ENCODE measurements at regions not wholly inside any gene's neighbourhood (a gene's known extent, or its start where the extent isn't known, plus 50 kb on each side); places are given as distances from the start of the nearest gene placed in this dataset.

DNA sequence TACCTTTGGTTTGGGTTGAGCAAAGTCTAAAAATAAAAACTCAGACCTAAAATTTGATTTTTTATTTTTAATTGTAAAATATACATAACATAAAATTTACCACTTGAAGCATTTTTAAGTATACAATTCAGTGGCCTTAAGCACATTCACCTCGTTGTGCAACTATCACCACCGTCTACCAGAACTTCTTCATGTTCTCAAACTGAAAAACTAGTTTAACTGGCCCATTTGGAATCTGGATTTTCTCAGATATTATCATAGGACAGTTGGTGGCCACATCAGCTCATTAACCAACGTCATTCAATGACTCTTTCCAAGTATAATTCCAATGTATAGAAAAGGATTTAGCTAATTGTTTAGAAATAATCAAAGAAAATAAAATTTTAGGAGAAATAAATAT, 319.3 kb downstream of the TLE1 start:
- POLR2A ChIA-PET, result no interaction called here
- H3K79me2 ChIP-seq (ENCODE audit: control insufficient read depth, insufficient read depth, low read length), result no peaks in the 10 kb centered on the region
- no peak overlapping the region for H3K4me2 ChIP-seq (ENCODE audit: insufficient read depth, low read length)
- dilution Hi-C loops (cut with MboI; ENCODE audit: extremely low pct_ligation_motif_present, low sequenced_read_pairs) (no loop called here), intact Hi-C loops (cut with micrococcal nuclease) (no loop called here)
- no peaks in the 10 kb centered on the region for H3K36me3 ChIP-seq (ENCODE audit: control insufficient read depth in 2 of 2, extremely low read depth in 1 of 2, insufficient read depth in 2 of 2, low read length in 2 of 2)
- no TSS peak for BruUV-seq (replicated peaks)
- DNase-seq (ENCODE audit: low read depth, low spot score) (no peak), FAIRE-seq (no peak)
- CTCF ChIA-PET, result no interaction called here
- no peaks in the 10 kb centered on the region for H3K9me3 ChIP-seq (replicated peaks; ENCODE audit: control insufficient read depth, insufficient read depth, low read length)
- no peaks in the 10 kb centered on the region for H3K27me3 ChIP-seq (ENCODE audit: control insufficient read depth in 2 of 2, insufficient read depth in 2 of 2, low read length in 2 of 2)
- no peak overlapping the region for H3K4me3 ChIP-seq (replicated peaks in 1 of 3; ENCODE audit: insufficient read depth in 1 of 3, low read depth in 1 of 3, low read length in 3 of 3)
- no peak overlapping the region for H3K9ac ChIP-seq (replicated peaks; ENCODE audit: extremely low read depth, insufficient read depth, low read length)
- no peaks in the 10 kb centered on the region for H3K9me1 ChIP-seq (replicated peaks; ENCODE audit: control insufficient read depth, extremely low read depth, insufficient read depth, low read length)
- no peaks in the 10 kb centered on the region for H4K20me1 ChIP-seq (replicated peaks; ENCODE audit: control insufficient read depth, extremely low read depth, insufficient read depth, low read length)
- H2AFZ ChIP-seq (ENCODE audit: low read depth, low read length), result no peak overlapping the region
- H3K27ac ChIP-seq (ENCODE audit: insufficient read depth, low read depth, low read length), result no peak overlapping the region
- H3K4me1 ChIP-seq (ENCODE audit: control insufficient read depth, extremely low read depth, insufficient read depth, low read length), result peaks cover 8% of the 10 kb centered on the region
- TF ChIP-seq MYC (IDR thresholded peaks at IDR 0.05; ENCODE audit: low read depth, low read length) (no peak), POLR2A (IDR thresholded peaks at IDR 0.05; ENCODE audit: low read depth, low read length) (no peak), POLR2AphosphoS5 (IDR thresholded peaks at IDR 0.05; ENCODE audit: insufficient read depth, low read depth, low read length) (no peak), EZH2 (IDR thresholded peaks at IDR 0.05; ENCODE audit: borderline replicate concordance, low read depth, low read length, severe bottlenecking) (no peak), GATA2 (IDR thresholded peaks at IDR 0.05; ENCODE audit: insufficient read depth, insufficient read length, low read depth, low read length) (no peak), JUN (IDR thresholded peaks at IDR 0.05; ENCODE audit: borderline replicate concordance, insufficient read depth, insufficient read length, low read depth) (no peak), FOS (IDR thresholded peaks at IDR 0.05; ENCODE audit: borderline replicate concordance, insufficient read depth, low read length) (no peak)
- TF ChIP-seq, protein P1, sequence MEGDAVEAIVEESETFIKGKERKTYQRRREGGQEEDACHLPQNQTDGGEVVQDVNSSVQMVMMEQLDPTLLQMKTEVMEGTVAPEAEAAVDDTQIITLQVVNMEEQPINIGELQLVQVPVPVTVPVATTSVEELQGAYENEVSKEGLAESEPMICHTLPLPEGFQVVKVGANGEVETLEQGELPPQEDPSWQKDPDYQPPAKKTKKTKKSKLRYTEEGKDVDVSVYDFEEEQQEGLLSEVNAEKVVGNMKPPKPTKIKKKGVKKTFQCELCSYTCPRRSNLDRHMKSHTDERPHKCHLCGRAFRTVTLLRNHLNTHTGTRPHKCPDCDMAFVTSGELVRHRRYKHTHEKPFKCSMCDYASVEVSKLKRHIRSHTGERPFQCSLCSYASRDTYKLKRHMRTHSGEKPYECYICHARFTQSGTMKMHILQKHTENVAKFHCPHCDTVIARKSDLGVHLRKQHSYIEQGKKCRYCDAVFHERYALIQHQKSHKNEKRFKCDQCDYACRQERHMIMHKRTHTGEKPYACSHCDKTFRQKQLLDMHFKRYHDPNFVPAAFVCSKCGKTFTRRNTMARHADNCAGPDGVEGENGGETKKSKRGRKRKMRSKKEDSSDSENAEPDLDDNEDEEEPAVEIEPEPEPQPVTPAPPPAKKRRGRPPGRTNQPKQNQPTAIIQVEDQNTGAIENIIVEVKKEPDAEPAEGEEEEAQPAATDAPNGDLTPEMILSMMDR (IDR thresholded peaks at IDR 0.05; ENCODE audit: extremely low read depth in 1 of 2, insufficient read depth in 1 of 2, low read depth in 1 of 2, low read length in 2 of 2), result no peak
- TF ChIP-seq, protein P2, sequence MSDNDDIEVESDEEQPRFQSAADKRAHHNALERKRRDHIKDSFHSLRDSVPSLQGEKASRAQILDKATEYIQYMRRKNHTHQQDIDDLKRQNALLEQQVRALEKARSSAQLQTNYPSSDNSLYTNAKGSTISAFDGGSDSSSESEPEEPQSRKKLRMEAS (IDR thresholded peaks at IDR 0.05; ENCODE audit: insufficient read depth, insufficient read length), result no peak
